ENCODE measurements at regions not wholly inside any gene's neighbourhood (a gene's known extent, or its start where the extent isn't known, plus 50 kb on each side); places are given as distances from the start of the nearest gene placed in this dataset.
"Not testable (repeated sequence)": the region's sequence is repeated elsewhere in the genome, so short reads cannot be mapped to it uniquely, and the experiment has no call there.

DNA sequence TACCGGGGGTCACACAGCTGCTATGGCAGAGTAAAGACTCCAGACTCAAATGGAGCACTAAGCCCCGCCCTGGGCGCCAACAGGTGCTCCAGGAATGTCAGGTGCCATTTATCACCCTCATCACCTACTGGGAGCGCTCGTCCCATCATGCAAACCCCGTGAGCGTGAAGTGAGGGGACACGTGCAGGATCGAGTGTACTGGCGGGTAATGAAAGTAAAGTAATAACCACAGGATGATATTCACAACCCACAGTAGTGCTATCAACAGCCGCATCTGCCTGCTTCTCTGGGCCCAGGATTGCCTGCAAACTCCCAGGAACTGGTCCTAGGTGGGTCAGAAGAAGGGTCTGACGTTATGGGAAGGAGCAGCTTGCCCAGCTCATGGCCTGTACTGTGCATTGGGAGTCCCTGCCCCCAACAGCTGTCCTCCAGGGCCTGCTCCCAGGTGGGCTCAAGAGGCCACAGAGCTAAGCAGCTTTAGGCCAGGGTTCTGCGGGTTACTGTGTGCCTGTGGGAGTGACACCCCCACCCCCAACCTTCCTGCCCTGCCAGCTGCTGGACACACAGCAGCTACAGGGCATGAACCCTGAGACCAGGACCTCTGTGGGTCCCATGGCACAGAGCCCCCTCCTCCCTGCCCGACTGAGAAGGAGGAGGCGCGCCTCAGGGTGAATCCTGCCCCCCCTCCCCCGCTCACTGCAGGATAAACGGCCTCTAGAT is 120.5 kb upstream of the SULF2 start:
- no peak for DNase-seq

DNA sequence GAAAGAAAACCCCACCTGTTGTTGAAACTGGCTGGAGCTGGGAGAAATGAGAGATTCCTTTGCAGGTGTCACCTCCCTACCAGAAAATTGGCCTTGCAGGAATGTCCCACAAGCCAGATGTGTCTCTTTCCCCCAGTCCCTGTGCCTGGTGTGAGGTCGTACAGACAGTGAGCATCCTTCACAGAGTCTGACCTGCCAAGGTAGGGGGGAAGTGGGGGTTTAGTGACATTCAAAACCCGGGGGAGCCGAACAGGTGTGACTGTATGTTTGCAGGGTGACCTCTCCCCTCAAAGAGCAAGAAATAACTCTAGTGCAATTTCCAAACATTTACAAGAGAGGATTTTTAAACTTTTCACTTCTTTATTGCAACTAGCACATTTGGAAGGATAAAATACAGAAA is 117.7 kb upstream of the SULF2 start:
- not testable (repeated sequence) for DNase-seq

GRCh38 chr20:47899313-47899712 is 114.0 kb upstream of the SULF2 start:
- not testable (repeated sequence) for DNase-seq

- DNase-seq, result no peak
Observed at GRCh38 chr20:47897461-47897860, 112.2 kb upstream of the SULF2 start.

- DNase-seq, result not testable (repeated sequence)
Observed at GRCh38 chr20:47892681-47893080, 107.4 kb upstream of the SULF2 start.

DNA sequence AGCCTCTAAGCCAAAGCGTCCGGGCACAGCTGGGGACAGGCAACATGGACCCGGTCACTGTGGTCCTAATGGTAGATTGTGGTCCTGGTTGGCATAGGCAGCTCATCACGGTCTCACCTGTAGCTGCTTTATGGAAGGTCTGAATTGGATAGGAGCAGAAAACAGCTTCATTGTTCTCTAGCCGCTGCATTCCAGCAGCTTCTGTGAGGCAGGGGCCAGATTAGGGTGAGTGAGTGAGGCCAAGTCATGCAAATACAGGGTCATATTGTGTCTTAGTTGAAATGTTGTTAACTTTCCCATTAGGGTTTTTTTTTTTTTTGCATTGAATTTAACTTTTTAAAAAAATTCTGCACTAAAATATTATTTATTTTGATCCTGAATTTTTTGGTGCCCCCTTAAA is 105.4 kb upstream of the SULF2 start:
- DNase-seq, result not testable (repeated sequence)

- not testable (repeated sequence) for DNase-seq
Observed at GRCh38 chr20:47889751-47890150, 104.5 kb upstream of the SULF2 start.

DNA sequence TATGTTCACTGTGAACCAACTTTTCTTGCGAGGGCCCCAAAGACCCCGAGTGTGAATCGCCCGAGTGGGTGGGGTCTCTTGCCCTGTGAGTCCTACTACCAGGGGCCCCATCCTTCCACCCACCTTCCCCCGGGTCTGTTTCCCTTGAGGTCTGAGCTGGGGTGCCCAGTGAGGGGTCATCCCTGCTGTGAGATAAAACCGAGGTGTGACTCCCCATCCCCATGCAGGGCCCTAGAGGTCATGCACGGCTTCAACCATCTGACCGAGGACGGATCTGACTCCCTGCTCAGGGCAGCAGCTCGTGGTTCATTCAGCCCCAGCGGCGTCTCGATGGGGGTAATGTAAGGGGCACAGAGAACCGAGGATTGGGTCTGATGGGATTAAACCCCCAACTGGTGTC is 103.1 kb upstream of the SULF2 start:
- no peak for DNase-seq

- DNase-seq, result no peak
Observed at GRCh38 chr20:47887477-47888080, 102.3 kb upstream of the SULF2 start.

GRCh38 chr20:47887064-47887463 is 101.8 kb upstream of the SULF2 start:
- DNase-seq, result no peak

DNA sequence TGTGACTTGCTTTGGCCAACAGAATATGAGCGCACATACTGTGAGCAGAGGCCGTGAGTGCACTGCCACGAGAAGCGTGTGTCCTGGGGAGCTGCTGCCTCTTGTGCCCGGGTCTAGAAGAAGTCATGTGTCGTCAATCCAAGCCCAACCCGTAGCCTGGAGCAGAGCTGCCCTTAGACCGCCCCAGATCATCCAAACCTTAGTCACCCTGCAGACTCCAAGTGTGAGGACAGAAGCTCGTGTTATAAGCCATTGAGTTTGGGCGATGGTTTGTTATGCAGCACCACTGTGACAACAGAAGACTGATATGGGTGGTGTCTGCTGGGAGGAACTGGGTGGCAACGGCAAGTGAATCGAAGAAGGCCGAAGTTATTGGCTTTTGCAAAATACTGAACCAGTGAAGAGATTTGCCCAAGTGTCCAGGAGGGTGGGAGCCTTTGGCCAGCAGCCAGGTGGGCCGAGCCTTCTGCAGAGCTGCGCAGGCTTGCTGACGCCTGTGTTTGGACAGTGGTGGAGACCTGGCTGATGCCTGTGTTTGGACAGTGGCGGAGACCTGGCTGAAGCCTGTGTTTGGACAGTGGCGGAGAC is 101.3 kb upstream of the SULF2 start:
- DNase-seq, result no peak

DNA sequence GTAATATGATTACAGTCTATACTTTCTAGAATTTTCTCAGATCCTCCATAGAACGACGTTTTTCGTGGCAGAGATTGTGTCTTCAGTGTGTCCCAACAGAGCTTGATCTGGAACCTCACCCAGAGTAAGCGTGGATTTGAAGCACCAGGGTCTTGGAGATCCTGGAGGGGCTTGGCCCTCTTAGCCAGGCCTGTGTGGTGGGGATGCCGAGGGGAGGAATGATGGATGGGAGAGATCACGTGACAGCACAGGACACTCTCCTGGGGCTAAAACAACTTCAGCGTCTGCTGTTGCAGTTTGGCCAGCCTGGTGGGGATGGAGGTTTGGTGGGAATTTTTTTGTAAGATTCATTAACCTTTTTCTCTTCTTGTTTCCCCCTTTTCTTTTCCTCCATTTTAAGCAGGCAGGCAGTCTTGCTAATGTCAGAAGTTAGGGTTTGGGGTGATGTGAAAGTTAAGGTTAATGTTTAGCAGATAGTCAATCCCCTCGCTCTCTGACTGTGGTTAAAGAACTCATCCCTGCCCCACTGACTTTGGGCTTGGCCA is 100.7 kb upstream of the SULF2 start:
- DNase-seq, result no peak

GRCh38 chr20:47883940-47884339 is 98.7 kb upstream of the SULF2 start:
- not testable (repeated sequence) for DNase-seq

DNA sequence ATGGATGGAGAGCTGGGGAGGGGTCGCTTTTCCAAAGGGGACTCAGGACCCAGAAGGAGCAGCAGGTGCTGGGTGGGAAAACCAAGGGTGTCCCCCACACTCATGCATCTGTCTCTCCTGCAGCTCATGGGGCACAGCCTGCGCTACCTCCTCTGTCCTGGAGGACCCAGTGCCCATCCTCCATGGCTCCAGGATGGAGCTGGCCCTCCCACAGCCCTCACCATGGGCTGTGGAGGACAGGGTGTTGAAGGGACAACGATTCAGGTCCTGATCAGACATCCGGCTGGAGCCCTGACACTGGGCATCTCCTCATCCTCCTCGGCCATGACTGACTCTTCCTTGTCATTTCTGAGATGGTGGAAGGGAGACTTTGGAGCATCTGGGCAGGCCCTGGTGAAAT is 97.9 kb upstream of the SULF2 start:
- DNase-seq, result no peak

DNA sequence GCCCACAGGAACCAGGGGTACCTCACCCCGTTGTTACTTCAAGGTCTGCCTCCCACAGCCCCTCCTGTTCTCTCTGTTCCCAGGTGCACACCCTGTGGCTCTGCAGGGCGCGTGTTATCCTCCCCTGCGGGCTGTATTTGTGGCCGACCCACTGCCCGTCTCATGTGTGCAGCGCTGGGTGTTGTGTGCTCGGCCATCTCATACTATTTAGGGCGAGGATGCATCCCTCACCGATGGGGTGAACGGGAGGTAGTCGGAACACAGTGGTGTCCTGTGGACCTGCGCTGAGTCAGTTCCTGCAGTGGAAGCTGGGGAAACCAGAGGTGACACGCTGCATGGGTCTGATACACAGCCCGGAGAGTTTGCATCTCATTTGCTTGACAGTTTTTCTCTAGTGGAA is 94.5 kb upstream of the SULF2 start:
- DNase-seq, result no peak

GRCh38 chr20:47878601-47879027 is 93.3 kb upstream of the SULF2 start:
- no peak for DNase-seq

- DNase-seq, result no peak
Observed at GRCh38 chr20:47876311-47877088, 91.2 kb upstream of the SULF2 start.

- DNase-seq, result no peak
Observed at GRCh38 chr20:47875297-47876025, 90.2 kb upstream of the SULF2 start.

- DNase-seq, result no peak
Observed at GRCh38 chr20:47872341-47872740, 87.1 kb upstream of the SULF2 start.

- DNase-seq, result no peak
Observed at GRCh38 chr20:47870475-47870874, 85.2 kb upstream of the SULF2 start.

DNA sequence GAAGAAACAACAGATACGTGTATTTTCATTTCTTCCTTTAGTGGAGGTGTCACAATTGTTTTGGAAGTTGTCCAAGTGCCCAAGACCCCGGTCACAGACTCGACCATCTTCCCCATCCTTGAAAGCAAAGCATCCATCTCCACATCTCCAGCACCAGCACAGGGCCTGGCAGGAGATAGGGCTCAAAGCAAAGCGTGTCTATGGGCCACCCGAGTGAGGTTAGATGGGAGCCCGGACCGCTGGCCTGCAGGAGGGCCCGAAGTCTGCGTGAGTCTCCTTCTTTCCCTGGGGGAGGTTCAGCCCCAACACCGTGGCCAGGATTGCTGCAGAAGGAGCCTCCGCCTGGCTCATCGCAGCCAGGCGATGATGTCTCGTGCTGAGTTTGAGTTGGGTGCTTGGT is 83.5 kb upstream of the SULF2 start:
- no peak for DNase-seq

DNA sequence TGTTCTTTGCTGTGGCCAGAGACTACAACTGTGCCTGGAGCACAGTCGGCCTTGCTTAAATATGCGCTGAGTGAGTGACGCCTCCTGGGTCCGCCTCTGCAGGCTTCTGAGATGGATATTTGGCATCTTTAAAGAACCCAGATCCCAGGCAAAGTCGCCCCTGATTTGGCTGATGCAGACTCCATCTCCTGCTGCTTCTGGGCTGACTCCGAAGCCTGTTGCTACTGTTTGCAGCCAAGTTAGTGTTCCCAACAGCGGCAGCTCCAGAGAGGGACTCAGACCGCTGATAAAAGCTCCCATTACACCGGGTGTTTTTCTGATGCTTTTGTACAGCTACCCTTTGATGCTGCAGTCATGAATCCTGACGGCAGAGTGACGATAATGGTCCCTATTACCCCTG is 83.0 kb upstream of the SULF2 start:
- DNase-seq, result no peak

GRCh38 chr20:47867831-47868230 is 82.5 kb upstream of the SULF2 start:
- no peak for DNase-seq
